ENCODE measurements at regions not wholly inside any gene's neighbourhood (a gene's known extent, or its start where the extent isn't known, plus 50 kb on each side); places are given as distances from the start of the nearest gene placed in this dataset.
A peak's percentile ranks its signal among the peaks of the same experiment; 100 is the strongest.

DNA sequence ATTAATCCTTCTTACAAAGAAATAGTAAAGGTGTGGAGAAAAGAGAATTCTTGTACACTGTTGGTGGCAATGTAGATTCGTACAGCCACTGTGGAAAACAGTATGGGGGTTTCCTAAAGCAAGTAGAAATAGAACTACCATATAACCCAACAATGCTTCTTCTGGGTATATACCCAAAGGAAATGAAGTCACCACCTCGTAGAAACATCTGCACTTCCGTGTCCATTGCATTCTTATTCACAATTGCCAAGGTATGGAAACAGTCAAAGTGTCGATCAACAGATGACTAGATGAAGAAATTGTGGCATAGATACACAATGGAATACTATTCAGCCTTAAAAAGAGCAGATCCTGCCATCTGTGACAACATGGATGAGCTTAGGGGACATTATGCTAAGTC is 93.4 kb upstream of the TGIF1 start:
- no peak overlapping the region for H3K27ac ChIP-seq
- no peaks in the 10 kb centered on the region for H3K4me1 ChIP-seq
- TF ChIP-seq POLR2A (IDR thresholded peaks at IDR 0.05), result no peak
- TF ChIP-seq, protein P1, sequence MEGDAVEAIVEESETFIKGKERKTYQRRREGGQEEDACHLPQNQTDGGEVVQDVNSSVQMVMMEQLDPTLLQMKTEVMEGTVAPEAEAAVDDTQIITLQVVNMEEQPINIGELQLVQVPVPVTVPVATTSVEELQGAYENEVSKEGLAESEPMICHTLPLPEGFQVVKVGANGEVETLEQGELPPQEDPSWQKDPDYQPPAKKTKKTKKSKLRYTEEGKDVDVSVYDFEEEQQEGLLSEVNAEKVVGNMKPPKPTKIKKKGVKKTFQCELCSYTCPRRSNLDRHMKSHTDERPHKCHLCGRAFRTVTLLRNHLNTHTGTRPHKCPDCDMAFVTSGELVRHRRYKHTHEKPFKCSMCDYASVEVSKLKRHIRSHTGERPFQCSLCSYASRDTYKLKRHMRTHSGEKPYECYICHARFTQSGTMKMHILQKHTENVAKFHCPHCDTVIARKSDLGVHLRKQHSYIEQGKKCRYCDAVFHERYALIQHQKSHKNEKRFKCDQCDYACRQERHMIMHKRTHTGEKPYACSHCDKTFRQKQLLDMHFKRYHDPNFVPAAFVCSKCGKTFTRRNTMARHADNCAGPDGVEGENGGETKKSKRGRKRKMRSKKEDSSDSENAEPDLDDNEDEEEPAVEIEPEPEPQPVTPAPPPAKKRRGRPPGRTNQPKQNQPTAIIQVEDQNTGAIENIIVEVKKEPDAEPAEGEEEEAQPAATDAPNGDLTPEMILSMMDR (IDR thresholded peaks at IDR 0.05), result no peak
- no peak overlapping the region for H3K4me3 ChIP-seq
- WGBS, 2 donors, result 85 to 92% methylated on average over 4 of the region's 4 CpGs
- no peak for DNase-seq
- intact Hi-C loops (cut with DNase I; ENCODE audit: low total_unique reads), result no loop called here
- H3K27me3 ChIP-seq, result no peaks in the 10 kb centered on the region
- H3K9me3 ChIP-seq, result no peaks in the 10 kb centered on the region
- H3K36me3 ChIP-seq (ENCODE audit: low read depth, missing control alignments), result no peaks in the 10 kb centered on the region

GRCh38 chr18:3357516-3357915 is 92.5 kb upstream of the TGIF1 start:
- intact Hi-C loops (cut with DNase I; ENCODE audit: low total_unique reads), result no loop called here
- TF ChIP-seq POLR2A (IDR thresholded peaks at IDR 0.05), result no peak
- TF ChIP-seq, protein P1 (IDR thresholded peaks at IDR 0.05), result no peak
- Histone ChIP-seq H3K9me3 (no peaks in the 10 kb centered on the region), H3K4me3 (no peak overlapping the region), H3K27me3 (no peaks in the 10 kb centered on the region), H3K36me3 (ENCODE audit: low read depth, missing control alignments) (no peaks in the 10 kb centered on the region), H3K4me1 (no peaks in the 10 kb centered on the region), H3K27ac (no peak overlapping the region)
- WGBS, 2 donors, result 87 to 88% methylated on average over 5 of the region's 5 CpGs
- no peak for DNase-seq

DNA sequence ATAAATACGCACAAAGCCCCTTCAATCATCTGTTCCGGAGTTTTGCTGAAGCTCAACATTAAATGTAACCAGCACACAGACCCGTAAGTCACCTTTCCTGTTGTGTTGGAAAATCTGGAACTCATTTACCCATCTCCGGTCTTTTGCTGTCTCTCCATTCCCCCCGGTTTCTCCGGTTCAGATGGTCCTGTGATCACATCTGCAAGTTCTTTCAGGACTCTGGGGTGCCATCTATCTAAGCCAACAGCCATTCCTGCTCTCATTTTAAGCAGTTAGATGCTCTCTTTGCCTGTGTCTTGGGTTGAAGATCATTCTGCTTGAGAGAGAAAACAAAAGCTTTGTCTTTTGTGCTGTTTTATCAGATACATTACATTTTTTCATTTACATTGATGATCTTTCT is 91.7 kb upstream of the TGIF1 start:
- H3K9me3 ChIP-seq, result no peaks in the 10 kb centered on the region
- DNase-seq, result no peak
- no peaks in the 10 kb centered on the region for H3K36me3 ChIP-seq (ENCODE audit: low read depth, missing control alignments)
- H3K4me3 ChIP-seq, result no peak overlapping the region
- TF ChIP-seq POLR2A (IDR thresholded peaks at IDR 0.05), result no peak
- TF ChIP-seq, protein P1 (IDR thresholded peaks at IDR 0.05), result no peak
- 79 to 84% methylated on average over 6 of the region's 6 CpGs for WGBS, 2 donors
- intact Hi-C loops (cut with DNase I; ENCODE audit: low total_unique reads), result no loop called here
- no peaks in the 10 kb centered on the region for H3K27me3 ChIP-seq
- no peak overlapping the region for H3K27ac ChIP-seq
- no peaks in the 10 kb centered on the region for H3K4me1 ChIP-seq

DNA sequence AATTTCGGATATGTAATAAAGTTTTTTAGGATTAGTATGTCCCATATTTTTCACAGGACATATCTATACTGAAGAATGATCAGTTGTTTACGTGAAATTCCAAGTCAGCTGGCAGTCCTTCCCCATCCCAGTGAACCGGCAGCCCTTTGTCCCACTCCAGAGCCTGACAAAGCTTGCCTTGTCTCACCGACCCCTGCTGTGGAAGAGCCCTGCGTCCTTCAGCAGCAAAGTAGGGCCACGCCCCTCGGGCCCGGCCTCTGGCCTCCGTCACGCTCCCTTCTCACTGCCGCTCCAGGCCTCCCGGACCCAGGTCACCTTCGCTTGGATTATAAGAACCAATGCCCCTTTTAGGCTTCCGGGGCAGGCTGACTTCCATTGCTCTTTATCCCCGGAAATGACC is 89.8 kb upstream of the TGIF1 start:
- peak overlapping the region; percentile 41 to 51 for H3K4me3 ChIP-seq
- DNase-seq, result peak; percentile 38

More for the DNA sequence above, 89.8 kb upstream of the TGIF1 start:
- intact Hi-C loops (cut with DNase I; ENCODE audit: low total_unique reads), result no loop called here
- WGBS, 2 donors, result 73% methylated on average over 15 of the region's 15 CpGs
- H3K27me3 ChIP-seq, result no peaks in the 10 kb centered on the region
- peak overlapping the region in 1 of 2 donors; percentile 45 for H3K27ac ChIP-seq
- H3K4me1 ChIP-seq, result no peaks in the 10 kb centered on the region
- H3K36me3 ChIP-seq (ENCODE audit: low read depth, missing control alignments), result no peaks in the 10 kb centered on the region
- H3K9me3 ChIP-seq, result no peaks in the 10 kb centered on the region
- TF ChIP-seq, protein P1 (IDR thresholded peaks at IDR 0.05), result no peak
- no peak for TF ChIP-seq POLR2A (IDR thresholded peaks at IDR 0.05)

Measured in testis (tissue), 2 donors.